ENCODE measurements at regions not wholly inside any gene's neighbourhood (a gene's known extent, or its start where the extent isn't known, plus 50 kb on each side); places are given as distances from the start of the nearest gene placed in this dataset.

DNA sequence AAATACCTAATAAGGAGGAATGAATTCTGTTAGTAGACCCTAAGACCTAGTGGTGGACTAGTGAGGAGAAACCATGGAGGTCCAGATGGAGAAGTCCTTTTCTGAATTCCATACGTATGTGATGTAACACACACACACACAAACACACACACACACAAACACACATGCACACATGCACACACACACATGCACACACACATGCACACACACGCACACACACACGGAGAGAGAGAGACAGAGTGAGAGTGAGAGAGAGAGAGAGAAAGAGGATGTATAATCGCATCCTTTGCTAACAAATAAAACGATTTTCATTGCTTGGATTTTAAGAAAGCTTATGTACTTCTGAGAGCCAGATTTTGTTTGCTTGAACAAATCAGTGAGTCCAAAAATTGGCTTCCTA is 132.6 kb upstream of the CEP162 start:
- BruUV-seq (replicated peaks): no TSS peak
- ChIA-PET CTCF (no interaction called here), POLR2A (no interaction called here)
- TF ChIP-seq TCF7L2 (IDR thresholded peaks at IDR 0.05; ENCODE audit: low read depth, low read length) (no peak), SIN3A (IDR thresholded peaks at IDR 0.05; ENCODE audit: borderline replicate concordance, insufficient read depth, low read depth, low read length) (no peak), REST (IDR thresholded peaks at IDR 0.05; ENCODE audit: insufficient read depth in 1 of 2, low read depth in 2 of 2, low read length in 1 of 2) (no peak), POLR2AphosphoS5 (IDR thresholded peaks at IDR 0.05; ENCODE audit: low read depth, low read length) (no peak)
- TF ChIP-seq, protein P1, sequence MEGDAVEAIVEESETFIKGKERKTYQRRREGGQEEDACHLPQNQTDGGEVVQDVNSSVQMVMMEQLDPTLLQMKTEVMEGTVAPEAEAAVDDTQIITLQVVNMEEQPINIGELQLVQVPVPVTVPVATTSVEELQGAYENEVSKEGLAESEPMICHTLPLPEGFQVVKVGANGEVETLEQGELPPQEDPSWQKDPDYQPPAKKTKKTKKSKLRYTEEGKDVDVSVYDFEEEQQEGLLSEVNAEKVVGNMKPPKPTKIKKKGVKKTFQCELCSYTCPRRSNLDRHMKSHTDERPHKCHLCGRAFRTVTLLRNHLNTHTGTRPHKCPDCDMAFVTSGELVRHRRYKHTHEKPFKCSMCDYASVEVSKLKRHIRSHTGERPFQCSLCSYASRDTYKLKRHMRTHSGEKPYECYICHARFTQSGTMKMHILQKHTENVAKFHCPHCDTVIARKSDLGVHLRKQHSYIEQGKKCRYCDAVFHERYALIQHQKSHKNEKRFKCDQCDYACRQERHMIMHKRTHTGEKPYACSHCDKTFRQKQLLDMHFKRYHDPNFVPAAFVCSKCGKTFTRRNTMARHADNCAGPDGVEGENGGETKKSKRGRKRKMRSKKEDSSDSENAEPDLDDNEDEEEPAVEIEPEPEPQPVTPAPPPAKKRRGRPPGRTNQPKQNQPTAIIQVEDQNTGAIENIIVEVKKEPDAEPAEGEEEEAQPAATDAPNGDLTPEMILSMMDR (IDR thresholded peaks at IDR 0.05): no peak
- Histone ChIP-seq H3K9me3 (ENCODE audit: control insufficient read depth, insufficient read depth, low read depth, low read length) (no peaks in the 10 kb centered on the region), H3K4me1 (ENCODE audit: control insufficient read depth, insufficient read depth, low read length) (no peaks in the 10 kb centered on the region), H3K27me3 (ENCODE audit: control insufficient read depth, insufficient read depth, low read length) (no peaks in the 10 kb centered on the region), H3K4me3 (ENCODE audit: low read depth in 2 of 2, low read length in 2 of 2) (no peak overlapping the region), H3K36me3 (ENCODE audit: control insufficient read depth, insufficient read depth, low read length) (no peaks in the 10 kb centered on the region), H3K27ac (ENCODE audit: low read length) (no peak overlapping the region)
- in situ Hi-C loops (cut with HindIII; ENCODE audit: low pct_unique_long_range_greater_than_20kb, low sequenced_read_pairs): no loop called here
- intact Hi-C loops (cut with micrococcal nuclease; ENCODE audit: unreplicated experiment): no loop called here
- ATAC-seq: no peak
- no peak for DNase-seq (ENCODE audit: low read depth, low spot score)

GRCh38 chr6:84358581-84358980 is 131.1 kb upstream of the CEP162 start:
- ChIA-PET CTCF (no interaction called here), POLR2A (no interaction called here)
- in situ Hi-C loops (cut with HindIII; ENCODE audit: low pct_unique_long_range_greater_than_20kb, low sequenced_read_pairs) (no loop called here), intact Hi-C loops (cut with micrococcal nuclease; ENCODE audit: unreplicated experiment) (no loop called here)
- no peak overlapping the region for H3K4me3 ChIP-seq (ENCODE audit: low read depth in 2 of 2, low read length in 2 of 2)
- no peak overlapping the region for H3K27ac ChIP-seq (ENCODE audit: low read length)
- no peaks in the 10 kb centered on the region for H3K4me1 ChIP-seq (ENCODE audit: control insufficient read depth, insufficient read depth, low read length)
- BruUV-seq (replicated peaks): no TSS peak
- no peaks in the 10 kb centered on the region for H3K36me3 ChIP-seq (ENCODE audit: control insufficient read depth, insufficient read depth, low read length)
- TF ChIP-seq, protein P1 (IDR thresholded peaks at IDR 0.05): no peak
- no peak for TF ChIP-seq SIN3A (IDR thresholded peaks at IDR 0.05; ENCODE audit: borderline replicate concordance, insufficient read depth, low read depth, low read length)
- no peak for TF ChIP-seq REST (IDR thresholded peaks at IDR 0.05; ENCODE audit: insufficient read depth in 1 of 2, low read depth in 2 of 2, low read length in 1 of 2)
- no peak for TF ChIP-seq POLR2AphosphoS5 (IDR thresholded peaks at IDR 0.05; ENCODE audit: low read depth, low read length)
- no peak for TF ChIP-seq TCF7L2 (IDR thresholded peaks at IDR 0.05; ENCODE audit: low read depth, low read length)
- no peak for ATAC-seq
- no peak for DNase-seq (ENCODE audit: low read depth, low spot score)
- H3K9me3 ChIP-seq (ENCODE audit: control insufficient read depth, insufficient read depth, low read depth, low read length): no peaks in the 10 kb centered on the region
- no peaks in the 10 kb centered on the region for H3K27me3 ChIP-seq (ENCODE audit: control insufficient read depth, insufficient read depth, low read length)
